CD4-positive, alpha-beta T cell treated with Interleukin-15 for 4 hours (primary cell): ENCODE measurements at regions not wholly inside any gene's neighbourhood (a gene's known extent, or its start where the extent isn't known, plus 50 kb on each side); places are given as distances from the start of the nearest gene placed in this dataset.
A peak's percentile ranks its signal among the peaks of the same experiment; 100 is the strongest.

Experiments used
- DNase-seq: peaks from one replicate; pipeline ENCODE4 v3.0.0-alpha.2; 2020; ENCODE audit warnings: low spot score

DNA sequence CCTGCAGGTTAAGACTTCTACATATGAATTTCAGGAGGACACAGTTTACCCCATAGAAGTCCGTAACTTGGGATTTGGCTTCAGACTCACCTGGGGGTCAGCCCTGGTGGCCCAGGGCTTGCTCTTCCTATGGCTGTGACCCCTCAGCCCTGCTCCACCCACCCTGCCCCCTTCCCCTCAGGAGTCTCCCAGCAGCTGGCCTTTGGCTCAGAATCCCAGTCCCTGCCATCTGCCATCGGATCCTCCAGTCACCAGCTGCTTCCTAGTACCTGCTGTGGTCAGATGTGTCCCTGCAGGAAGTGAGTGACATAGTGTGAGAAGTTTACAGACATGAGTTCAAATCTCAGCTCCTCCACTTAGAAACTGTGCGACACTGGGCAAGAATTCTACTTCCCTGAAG is 332.6 kb downstream of the NPHP4 start:
- no peak for DNase-seq

DNA sequence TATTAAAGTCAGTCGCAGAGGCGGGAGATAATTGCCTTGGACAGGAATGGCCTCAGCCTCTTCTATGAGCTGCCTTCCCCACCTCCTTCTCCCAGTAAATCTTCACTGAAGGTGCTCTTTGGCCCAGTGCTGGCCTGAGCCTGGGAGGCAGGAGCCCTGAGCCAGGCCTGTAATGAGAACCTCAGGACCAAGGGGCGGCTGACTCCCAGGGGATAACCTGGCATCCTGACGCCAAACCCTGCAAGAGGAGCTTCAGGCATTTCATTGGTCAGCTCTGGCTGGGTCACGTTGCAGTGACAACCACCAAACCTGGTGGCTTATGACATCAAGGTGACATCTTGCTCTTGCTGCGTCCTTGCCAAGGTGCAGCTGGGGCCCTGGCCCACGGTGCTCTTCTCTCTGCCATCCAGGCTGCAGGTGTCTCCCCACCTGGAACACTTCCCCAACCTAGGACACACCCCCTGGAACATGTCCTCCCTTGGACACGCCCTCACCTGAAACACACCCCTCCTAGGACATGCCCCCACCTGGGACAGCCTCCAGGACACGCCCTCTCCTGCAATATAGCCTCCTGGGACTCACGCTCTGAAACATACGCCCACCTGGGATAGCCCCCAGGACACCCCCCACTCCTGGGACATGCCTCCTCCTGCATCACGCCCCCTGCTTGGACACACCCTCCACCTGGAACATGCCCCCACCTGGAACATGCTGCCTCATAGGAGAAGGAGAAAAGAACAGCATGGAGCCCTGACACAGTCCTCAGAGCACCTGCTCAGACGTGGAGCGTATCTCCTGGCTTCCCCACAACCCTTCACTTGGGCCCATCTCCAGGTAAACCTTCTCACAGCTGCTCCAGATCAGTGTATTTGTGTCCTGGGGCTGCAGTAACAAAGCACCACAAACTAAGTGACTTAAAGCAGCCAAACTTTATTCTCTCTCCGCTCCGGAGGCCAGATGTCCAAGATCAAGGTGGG is 333.6 kb downstream of the NPHP4 start:
- no peak for DNase-seq

DNA sequence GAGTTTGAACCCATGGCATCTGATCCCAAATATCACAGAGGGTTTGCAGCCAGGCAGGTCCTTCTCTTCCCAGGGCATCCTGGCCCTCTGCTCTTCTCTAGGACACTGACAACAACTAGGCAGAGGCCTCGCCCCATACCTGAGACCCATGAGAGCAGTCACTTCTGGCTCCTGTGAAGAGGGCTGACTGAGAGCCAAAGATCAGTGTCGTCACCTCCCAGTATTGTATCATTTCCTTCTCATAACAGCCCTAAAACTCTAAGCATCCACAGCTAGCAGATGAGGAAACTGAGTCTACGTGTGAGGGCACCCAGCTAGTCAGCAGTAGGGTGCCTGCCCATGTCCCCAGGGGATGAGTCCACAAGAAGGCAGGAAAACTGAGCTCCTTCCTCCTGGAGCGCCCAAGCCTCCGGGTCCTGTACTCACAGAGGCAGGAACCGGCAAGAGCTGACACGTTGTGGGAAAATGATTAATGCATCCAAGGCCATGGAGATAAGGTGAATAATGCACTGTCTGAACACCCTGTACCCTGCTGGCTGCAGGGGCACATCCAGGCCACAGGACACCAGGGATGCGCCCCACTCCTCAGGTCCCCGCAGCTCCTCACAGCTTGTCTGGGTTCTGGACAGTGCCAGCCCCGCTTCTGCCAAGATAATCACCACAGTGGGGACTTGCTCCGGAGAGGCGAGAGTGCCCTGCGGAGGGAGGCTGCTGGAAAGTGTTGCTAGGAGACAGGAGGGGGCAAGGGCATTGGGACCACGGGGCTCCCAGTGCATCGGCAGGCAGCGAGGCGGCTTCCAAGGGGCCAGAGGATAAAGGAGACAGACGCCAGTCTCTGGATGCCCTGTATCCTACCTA is 340.0 kb downstream of the NPHP4 start:
- no peak for DNase-seq

DNA sequence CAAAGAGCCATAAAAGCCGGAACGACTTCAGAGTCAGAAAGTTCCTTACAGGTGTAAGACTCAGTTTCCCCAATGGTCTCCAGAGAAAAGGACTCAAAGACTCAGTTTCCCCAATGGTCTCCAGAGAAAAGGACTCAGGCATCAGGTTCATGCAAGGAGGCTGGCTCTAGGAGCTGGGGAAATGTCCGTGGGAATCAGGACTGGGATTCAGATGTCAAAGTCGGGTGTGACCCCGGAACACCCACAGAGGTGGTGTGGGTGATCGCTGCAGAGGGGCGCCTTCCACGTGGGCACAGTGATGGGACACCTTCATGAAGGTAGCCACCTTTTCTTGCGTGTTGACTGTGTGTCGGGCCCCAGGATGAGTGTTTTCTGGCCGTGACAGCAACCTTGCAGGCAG is 340.8 kb downstream of the NPHP4 start:
- no peak for DNase-seq

DNA sequence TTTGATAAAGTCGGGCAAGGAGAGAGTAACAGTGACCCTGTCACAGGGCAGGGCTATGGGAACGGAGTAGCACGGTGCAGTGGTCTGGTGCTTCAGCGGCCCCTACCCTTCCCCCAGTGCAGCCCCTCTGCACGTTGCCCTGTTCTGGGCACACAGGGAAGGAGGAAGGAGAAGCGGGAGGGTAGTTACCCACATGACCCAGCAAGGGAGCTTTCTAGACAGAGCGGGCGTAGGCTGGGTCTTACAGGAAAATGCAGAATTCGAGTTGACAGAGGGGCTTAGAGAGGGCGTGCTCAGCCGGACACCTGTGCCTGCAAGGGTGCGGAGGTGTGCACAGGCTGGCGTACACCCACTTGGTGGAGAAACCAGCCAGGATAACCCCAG is 341.2 kb downstream of the NPHP4 start:
- no peak for DNase-seq

DNA sequence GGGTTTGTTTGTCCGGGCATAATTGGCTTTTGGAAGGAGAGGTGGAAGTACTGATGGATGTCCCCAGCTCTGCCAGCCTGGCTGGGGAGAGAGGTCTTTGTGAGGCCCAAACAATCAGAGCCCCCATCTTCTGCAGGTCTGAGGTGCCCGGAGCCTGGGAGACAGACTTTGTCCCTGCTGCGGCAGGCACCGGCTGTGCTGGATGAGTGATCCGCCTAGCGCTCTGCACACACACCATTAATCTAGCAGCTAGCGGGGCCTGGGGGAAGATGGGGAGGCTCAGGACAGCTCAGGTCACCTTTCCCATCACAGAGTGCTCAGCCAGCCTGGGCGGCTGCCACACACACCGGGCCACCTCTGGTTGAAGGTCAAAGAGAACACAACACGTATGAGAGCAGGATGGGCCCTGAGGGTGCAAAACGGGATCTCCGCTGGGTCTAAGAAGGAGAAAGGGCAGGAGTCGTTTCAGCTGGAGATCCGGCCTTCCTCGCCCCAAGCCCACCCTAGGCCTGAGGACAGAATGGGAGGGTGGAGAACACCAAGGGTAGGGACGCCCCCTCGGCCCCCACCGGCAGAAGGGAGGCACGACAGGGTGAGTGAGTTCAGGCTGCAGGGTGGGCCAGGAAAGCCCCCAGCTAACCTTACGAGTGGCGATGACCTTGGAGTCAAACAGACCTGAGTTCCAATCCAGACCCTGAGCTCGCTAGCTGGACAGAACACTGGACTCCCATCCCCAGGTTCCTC is 341.8 kb downstream of the NPHP4 start:
- no peak for DNase-seq

DNA sequence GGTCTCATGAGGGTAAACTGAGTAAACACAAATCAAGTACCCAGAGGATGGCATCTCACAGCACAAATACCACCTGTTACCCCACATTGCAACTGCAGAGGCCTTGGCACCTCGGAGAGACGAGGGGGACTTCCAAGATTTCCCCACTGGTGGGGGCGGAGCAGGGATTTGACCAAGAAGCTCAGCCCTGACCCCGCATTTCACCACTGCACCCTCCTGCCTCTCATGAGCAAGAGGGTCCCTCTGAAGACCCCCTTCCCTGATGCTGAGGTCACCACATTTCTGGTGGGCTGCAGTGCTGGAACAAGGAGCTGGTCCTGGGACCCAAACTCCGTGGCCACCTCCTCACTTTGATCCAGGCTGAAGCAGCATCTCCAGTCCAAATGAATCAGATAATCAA is 342.4 kb downstream of the NPHP4 start:
- DNase-seq = no peak

DNA sequence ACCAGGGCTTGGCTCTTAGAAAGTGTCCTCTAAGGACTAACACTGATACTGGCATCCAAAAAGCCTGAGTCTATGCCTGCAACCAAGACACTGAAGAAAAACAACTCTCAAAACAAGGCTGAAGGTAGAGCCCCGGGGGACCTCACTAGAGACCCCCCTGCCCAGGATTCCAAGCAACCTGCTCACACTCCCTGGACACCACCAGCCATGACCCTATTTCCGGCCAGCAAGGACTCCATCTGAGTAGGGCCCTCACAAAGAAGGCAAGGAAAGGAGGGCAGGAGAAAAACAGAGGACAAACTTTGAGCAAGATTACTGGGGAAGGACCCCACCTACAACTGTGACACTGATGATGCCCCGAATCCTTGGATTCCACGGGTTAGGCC is 343.1 kb downstream of the NPHP4 start:
- DNase-seq = no peak

DNA sequence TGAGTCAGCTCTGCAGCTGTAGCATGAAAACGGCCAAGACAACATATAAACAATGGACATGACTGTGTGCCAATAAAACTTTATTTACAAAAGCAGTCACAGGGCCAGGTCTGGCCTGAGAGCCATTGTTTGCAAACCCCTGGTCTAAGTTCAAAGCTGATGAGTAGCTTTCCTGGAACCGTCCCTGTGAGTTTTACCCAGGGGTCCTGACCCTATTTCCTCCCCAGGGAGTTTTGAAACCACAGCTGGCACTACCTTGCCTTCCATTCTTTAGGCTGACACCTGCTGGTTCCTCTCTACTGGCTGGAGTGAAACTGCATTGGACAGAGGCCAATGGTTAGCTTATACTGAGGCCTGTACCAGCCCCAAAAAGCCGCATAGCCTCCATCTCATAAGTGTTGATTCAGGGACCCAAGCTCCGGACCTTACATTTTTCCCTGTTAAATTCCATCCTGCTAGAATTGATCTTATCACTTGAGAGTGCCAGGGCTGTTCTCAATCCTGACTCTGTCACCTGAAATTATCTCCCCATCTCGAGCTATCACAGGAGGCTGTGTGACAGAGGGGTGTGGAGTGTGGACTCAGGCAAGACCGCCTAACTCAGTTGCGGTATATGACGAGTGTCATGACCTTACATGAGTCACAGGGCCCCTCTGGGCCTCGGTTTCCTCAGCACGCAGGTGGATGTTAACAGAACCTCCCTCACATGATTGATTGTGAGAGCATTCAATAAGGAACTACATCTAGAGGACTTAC is 343.6 kb downstream of the NPHP4 start:
- DNase-seq = no peak

DNA sequence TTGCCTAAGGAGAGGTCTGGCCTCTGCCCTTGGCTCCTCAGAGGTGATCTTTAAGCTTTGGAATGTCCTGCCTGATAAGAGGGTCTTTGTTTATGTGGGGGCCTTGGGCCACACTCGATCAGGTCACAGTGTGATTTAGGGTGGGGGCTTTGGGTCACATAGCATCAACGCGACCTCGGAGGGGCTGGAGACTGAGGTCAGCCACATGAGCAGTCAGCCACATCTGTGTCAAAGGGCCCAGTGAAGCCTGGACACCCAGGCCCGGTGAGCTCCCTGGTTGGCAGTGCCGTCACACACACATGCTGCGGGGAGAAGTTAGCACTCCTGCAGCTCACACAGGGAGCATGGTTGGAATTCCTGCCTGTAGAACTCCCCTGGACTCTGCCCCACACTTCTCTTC is 345.0 kb downstream of the NPHP4 start:
- no peak for DNase-seq

DNA sequence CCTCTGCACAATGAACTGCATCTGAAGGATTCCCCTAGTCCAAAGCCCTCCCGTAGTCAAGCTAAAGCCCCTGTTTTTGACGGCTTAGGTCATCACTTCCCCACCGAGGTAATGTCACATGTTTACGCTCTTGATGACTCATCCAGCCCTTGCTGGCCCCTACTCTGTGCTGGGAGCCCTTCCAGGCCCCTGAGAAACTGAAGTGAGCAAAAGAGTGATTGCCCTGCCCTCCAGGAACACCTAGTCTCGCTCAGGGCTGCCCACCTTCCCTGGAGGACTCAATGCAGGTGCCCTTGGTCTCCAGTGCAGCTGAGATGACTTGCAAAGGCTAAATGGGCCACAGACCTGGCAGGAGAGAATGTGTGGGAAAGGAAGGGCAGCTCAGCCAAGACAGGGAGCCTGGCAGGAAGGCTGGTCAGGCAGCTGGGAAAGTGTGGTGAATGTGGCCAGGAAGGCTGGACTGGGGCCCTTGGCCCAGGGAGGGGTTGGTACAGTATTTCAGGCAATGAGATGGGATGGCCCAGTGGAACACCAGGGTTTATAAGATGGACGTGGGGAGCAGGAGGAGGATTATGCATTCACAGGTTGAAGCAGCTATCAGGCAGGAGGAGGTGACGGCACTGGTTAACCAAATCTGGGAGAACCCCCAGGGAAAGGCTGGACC is 345.6 kb downstream of the NPHP4 start:
- no peak for DNase-seq

DNA sequence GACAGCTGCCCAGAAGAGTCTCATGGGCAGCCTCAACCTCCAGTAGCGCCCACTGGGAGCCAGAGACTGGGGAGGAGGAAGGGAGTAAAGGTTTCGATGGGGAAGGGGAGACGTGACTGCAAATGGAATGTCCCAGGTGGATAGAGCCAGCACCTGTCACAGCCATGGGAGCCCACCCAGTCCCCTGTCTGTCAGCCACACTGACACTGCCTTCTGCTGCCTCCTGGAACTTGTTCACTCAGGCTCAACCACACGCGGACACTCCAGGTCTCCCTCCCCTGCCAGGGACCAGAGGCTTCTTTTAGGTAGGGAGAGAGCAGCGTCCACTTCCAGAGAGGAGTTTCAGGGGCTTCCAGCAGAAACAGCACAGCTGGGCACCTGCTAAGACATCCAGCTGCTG is 346.3 kb downstream of the NPHP4 start:
- DNase-seq = no peak

DNA sequence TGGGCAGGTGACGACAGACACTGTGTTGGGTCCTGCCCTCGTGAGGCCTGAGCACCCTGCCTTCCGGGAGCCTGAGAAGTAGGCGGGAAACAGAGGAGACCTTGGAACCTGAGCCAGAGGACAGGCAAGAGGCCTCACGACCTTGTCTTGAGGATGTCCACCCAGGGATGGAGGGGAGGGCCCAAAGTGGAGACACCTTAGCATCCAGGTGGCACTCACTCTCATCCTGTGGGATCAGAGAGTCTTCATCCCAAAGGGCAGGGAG is 347.2 kb downstream of the NPHP4 start:
- DNase-seq = no peak

DNA sequence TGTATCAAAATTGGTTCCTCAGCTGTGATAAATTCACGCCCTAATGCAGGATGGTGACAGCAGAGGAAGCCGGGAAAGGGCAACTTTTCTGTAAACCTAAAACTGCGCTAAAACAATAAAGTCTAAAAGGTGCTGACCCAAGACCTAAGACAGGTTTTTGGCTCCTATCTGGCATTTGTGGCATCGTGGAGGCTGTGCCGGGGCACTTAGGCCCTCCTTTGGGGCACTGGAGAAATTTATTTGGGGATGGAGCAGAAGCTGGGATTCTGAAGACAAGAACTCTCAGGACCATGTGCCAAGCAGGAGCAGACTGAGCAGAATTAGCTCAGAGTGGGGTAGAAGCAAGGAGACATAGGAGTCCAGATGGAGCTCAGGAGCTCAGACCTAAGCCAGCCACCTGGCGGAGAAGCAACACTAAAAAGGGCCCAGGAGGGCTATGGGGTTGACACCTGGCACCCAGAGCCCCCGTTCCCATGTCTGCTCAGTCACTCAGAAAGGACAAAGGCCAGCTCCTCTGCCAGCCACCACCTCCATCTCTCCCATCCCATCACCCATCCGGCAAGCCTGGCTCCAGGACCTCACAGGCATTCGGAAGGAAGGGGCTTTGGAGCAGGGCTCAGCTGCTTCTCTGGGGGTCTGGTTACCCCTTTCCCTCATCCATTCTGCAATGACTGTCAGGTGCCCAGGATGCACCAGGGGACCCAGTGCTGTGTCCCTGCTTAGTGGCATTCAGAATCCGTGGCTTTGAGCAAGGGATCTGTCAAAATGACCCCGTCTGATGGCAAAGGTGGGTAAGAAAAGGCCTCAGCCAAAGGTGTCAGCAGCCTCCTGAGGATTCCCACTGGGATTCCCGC is 347.7 kb downstream of the NPHP4 start:
- DNase-seq = no peak

DNA sequence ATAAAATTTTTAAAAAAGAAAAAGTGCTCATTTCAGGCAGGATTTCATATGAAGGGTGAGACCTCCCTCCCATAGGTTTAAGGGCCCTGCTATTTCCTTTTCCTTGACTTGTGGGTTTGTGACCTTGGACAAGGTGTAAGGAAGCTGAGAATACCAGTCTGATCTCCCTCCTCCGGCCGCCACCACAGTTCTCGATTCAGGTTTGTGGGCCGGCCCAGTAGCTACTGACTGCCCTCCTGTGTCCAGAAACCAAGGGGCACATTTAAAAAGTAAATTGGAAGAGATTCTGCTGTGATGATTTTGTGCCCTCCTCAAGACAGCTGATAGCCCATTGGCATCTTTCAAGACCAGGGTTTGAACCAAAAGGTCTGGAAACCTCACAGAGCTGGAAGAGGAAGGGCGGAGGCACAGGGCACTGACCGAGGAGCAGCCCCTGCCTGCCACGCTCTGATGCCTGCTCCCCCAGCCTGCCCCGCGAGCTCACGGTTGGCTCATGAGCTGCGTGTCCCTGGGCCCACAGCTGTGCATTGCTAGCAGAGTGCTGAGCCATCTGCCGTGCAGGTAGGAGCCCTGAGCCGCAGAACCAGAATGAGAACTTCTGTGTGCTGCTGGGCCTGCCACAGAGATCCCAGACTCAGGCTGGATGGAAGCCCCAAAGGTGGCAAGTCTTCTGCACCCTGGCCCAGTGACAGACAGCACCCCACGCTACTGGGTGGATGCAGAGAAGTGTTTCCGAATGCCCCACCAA is 348.7 kb downstream of the NPHP4 start:
- no peak for DNase-seq

DNA sequence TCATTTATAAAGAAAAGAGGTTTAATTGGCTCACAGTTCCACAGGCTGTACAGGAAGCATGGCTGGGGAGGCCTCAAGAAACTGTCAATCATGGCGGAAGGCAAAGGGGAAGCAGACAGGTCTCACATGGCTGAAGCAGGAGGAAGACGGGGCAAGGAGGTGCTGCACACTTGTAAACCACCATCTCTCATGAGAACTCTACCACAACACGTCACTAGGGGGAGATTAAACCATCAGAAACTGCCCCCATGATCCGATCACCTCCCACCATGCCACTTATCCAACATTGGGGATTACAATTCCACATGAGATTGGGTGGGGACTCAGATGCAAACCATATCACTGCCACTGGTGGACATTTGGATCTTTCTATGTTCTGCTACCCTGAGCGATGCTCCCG is 351.4 kb downstream of the NPHP4 start:
- DNase-seq = no peak

DNA sequence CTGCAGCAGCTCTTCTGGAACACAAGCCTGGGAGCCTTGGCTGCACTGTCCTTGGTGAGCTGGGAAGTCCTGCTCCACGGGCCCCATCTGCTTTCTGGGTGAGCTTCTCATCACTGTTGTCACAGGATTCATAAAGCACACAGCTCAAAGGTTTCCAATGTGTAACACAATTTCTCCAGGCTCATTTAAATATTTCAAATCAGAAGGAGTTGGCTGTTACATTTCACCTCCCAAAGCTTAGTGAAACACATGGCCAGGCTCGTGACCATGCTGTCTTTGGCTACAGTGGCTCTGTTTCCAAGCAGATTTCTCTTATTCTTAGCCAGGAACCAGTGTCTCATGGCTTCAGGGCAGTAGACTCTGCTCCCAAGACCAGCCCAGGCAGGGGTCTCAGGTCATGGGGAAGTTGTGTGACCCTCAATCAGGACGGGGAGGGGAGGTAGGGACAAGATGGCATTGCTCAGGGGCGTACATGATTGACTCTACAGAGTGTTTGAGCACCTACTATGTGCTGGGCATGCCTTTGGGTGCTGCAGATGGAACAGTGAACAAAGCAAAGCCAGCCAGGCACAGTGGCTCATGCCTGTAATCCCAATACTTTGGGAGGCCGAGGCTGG is 353.0 kb downstream of the NPHP4 start:
- DNase-seq = no peak

DNA sequence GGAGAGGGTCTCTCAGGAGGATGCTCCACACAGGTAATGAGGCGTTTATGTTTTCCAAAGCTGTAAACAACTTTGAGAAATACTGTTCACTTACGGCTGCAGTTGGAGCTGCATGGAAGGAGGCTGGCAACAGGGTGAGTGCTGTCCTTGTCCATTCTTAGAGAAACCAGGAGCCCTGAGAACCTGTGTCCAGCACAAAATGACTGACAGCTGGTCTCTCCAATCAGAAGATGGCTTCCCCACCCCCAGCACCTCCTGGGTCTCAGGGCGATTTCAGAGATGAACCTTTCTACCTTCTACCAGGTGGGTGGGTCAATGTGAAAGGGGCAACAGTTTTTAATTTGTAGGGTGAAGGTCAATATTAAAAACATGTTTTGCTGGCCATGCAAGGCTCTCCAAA is 353.6 kb downstream of the NPHP4 start:
- DNase-seq = no peak

DNA sequence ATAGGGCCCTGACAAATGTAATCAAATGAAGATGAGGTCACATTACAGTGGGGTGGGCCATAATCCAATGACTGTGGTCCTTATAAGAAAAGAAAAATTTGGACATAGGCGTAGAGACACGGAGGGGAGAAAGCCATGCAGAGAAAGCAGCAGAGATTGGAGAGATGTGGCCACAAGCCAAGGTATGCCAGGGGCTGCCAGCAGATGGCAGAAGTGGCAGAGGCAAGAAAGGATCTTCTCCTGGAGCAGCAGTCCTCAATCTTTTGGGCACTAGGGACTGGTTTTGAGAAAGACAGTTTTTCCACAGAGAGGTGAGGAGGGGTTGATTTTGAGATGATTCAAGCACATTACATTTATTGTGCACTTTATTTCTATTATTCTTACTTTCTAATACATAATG is 355.1 kb downstream of the NPHP4 start:
- DNase-seq = peak; percentile 4
